K562 (cell line): ENCODE measurements at regions not wholly inside any gene's neighbourhood (a gene's known extent, or its start where the extent isn't known, plus 50 kb on each side); places are given as distances from the start of the nearest gene placed in this dataset.

Experiments used
- ATAC-seq: fragments of 200-7000 bp; cut with Tn5 transposase; 3 replicates; pipeline ENCODE4 v1.9.1; 2020; ENCODE audit warnings: moderate library complexity
- BruUV-seq: library from RNA; stranded (reverse); fragments of 400-500 nt; replicated peaks from 2 replicates; lab custom pipeline; 2021; lab: Mats Ljungman, UMichigan
- CTCF ChIA-PET: fragments of 300-600 bp; formaldehyde crosslinking; extraction: SDS; loops from one replicate; lab custom pipeline; 2021; ENCODE audit warnings: low intra/inter-chr PET ratio; lab: Yijun Ruan, JAX
- POLR2A ChIA-PET: fragments of 300-600, 350-650 bp; sonication (Branson Sonifier 250); formaldehyde crosslinking; extraction: SDS; loops from one replicate; lab custom pipeline; 2021; ENCODE audit warnings: antibody characterized with exemption, inconsistent platforms; lab: Yijun Ruan, JAX
- DNase-seq, 4 experiments: peaks; one replicate each; pipeline versions ENCODE4 v3.0.0 to v3.0.0-alpha.2; 2011 to 2018; ENCODE audit warnings: low spot score in 3 of 4, mixed read lengths in 3 of 4; ENCODE audit errors: extremely low read depth in 1 of 4
- FAIRE-seq: peaks from 2 replicates; lab custom pipeline; 2011; peaks lifted over from hg19 to GRCh38; lab: Jason Lieb, UNC
- H2AFZ ChIP-seq: 2 replicates; pipeline ENCODE4 v1.6.0; 2011; ENCODE audit warnings: low read depth, low read length, control low read depth, inconsistent platforms
- H3K27ac ChIP-seq: fragments of 200-600 bp; 3 replicates; pipeline ENCODE4 v1.8.0; 2011; ENCODE audit warnings: low read depth, mild to moderate bottlenecking, control low read depth, inconsistent platforms, low read length, moderate library complexity, mixed read lengths; ENCODE audit errors: extremely low read depth
- H3K27me3 ChIP-seq, 2 experiments: fragments of 300-600 bp in 1 of 2; 2 replicates in 1 of 2; 3 replicates in 1 of 2; pipeline versions ENCODE4 v1.6.0 to v1.8.0; 2011; ENCODE audit warnings: inconsistent platforms in 2 of 2, low read length in 2 of 2, mild to moderate bottlenecking in 1 of 2, mixed read lengths in 1 of 2, moderate library complexity in 1 of 2; ENCODE audit not compliant: control insufficient read depth in 2 of 2, insufficient read depth in 2 of 2
- H3K36me3 ChIP-seq: fragments of 300-600 bp; 3 replicates; pipeline ENCODE4 v1.8.0; 2011; ENCODE audit warnings: mild to moderate bottlenecking, low read length, inconsistent platforms; ENCODE audit not compliant: control insufficient read depth, insufficient read depth
- H3K4me1 ChIP-seq, 2 experiments: fragments of 200-600 bp in 1 of 2; replicated peaks in 1 of 2; 2 replicates in 1 of 2; 3 replicates in 1 of 2; pipeline versions ENCODE4 v1.5.1 to v1.8.0; 2011; ENCODE audit warnings: inconsistent platforms in 2 of 2, low read length in 2 of 2, mild to moderate bottlenecking in 1 of 2, mixed read lengths in 1 of 2, moderate library complexity in 1 of 2; ENCODE audit not compliant: control insufficient read depth in 2 of 2, insufficient read depth in 2 of 2
- H3K4me2 ChIP-seq: 2 replicates; pipeline ENCODE4 v1.6.1; 2011; ENCODE audit warnings: low read length, control low read depth, inconsistent platforms, mixed read lengths; ENCODE audit not compliant: insufficient read depth
- H3K4me3 ChIP-seq: fragments of 200-600 bp; sonication (generic), shearing (Covaris generic); 2 replicates; pipeline ENCODE4 v1.5.1; 2016; ENCODE audit warnings: control low read depth, inconsistent platforms
- H3K79me2 ChIP-seq: fragments of 200-600 bp; 3 replicates; pipeline ENCODE4 v1.8.0; 2011; ENCODE audit warnings: low read length, inconsistent platforms; ENCODE audit not compliant: control insufficient read depth, insufficient read depth
- H3K9ac ChIP-seq, 2 experiments: 2 replicates each; pipeline versions ENCODE4 v1.6.0 to v1.6.1; 2011; ENCODE audit warnings: low read depth in 2 of 2, low read length in 2 of 2, control low read depth in 1 of 2, inconsistent platforms in 1 of 2, mild to moderate bottlenecking in 1 of 2, mixed read lengths in 1 of 2; ENCODE audit not compliant: insufficient read depth in 1 of 2
- H3K9me1 ChIP-seq: one replicate; pipeline ENCODE4 v1.6.0; 2011; ENCODE audit warnings: inconsistent platforms, mild to moderate bottlenecking, low read length, moderate library complexity; ENCODE audit not compliant: control insufficient read depth, insufficient read depth
- H3K9me3 ChIP-seq: replicated peaks from 2 replicates; pipeline ENCODE4 v1.5.1; 2011; ENCODE audit warnings: low read depth, low read length, inconsistent platforms; ENCODE audit not compliant: control insufficient read depth, insufficient read depth
- H4K20me1 ChIP-seq: replicated peaks from 2 replicates; pipeline ENCODE4 v1.6.1; 2011; ENCODE audit warnings: low read length, inconsistent platforms, mixed read lengths; ENCODE audit not compliant: control insufficient read depth, insufficient read depth
- ATF1 ChIP-seq, 2 experiments: fragments of 450-650 bp in 1 of 2; IDR thresholded peaks; 2 replicates each; pipeline ENCODE4 v1.6.1; 2016; ENCODE audit warnings: missing compliant biosample characterization in 1 of 2, missing genetic modification characterization in 1 of 2
- FOSL1 ChIP-seq: fragments of 200-800 bp; sonication (Bioruptor generic); conservative IDR thresholded peaks from 2 replicates; pipeline ENCODE4 v1.6.1; 2016; ENCODE audit warnings: missing genetic modification characterization, missing compliant biosample characterization
- GTF2B ChIP-seq: IDR thresholded peaks from 2 replicates; pipeline ENCODE4 v1.6.1; 2011; ENCODE audit not compliant: insufficient read length; ENCODE audit errors: extremely low read depth
- MYC ChIP-seq, 2 experiments: fragments of 250-450 bp in 1 of 2; sonication (Bioruptor Pico) in 1 of 2; IDR thresholded peaks; 2 replicates each; pipeline versions ENCODE4 v1.5.1 to v1.6.1; 2012 to 2021; ENCODE audit warnings: low read depth in 2 of 2, borderline replicate concordance in 1 of 2, improper control_type of control experiment in 1 of 2, low read length in 1 of 2, mild to moderate bottlenecking in 1 of 2, moderate library complexity in 1 of 2
- NR3C1 ChIP-seq: sonication (generic); formaldehyde crosslinking; IDR thresholded peaks from 2 replicates; pipeline ENCODE4 v1.8.1; 2022; ENCODE audit warnings: missing genetic modification reagents
- ZNF592 ChIP-seq: fragments of 450-650 bp; IDR thresholded peaks from 2 replicates; pipeline ENCODE4 v1.6.1; 2017; ENCODE audit warnings: antibody characterized with exemption, mild to moderate bottlenecking
- ZNF639 ChIP-seq, 2 experiments: fragments of 200-800 bp in 1 of 2; sonication (Bioruptor generic) in 1 of 2; sonication (generic) in 1 of 2; formaldehyde crosslinking in 1 of 2; IDR thresholded peaks in 1 of 2; conservative IDR thresholded peaks in 1 of 2; 2 replicates each; pipeline versions ENCODE4 v1.5.0 to v1.6.1; 2016 to 2020; ENCODE audit warnings: missing compliant biosample characterization in 1 of 2, missing genetic modification characterization in 1 of 2, missing genetic modification reagents in 1 of 2
- ZNF699 ChIP-seq: fragments of 250-450 bp; sonication (Bioruptor Pico); IDR thresholded peaks from 2 replicates; pipeline ENCODE4 v1.8.0; 2021; ENCODE audit warnings: mild to moderate bottlenecking, moderate library complexity; ENCODE audit not compliant: insufficient replicate concordance
- WGBS: fragments of 100-300 bp; shearing (Covaris generic); methylation state at CpG from one replicate; pipeline ENCODE4 v1.1.6; 2016; ENCODE audit warnings: low coverage, mixed read lengths; ENCODE audit not compliant: insufficient coverage; ENCODE audit errors: missing lambda C conversion rate; 5-methylcytosine and 5-hydroxymethylcytosine counted together
- in situ Hi-C: fragments of 300-500 bp; cut with MboI; formaldehyde crosslinking; loops from 4 replicates; pipeline ENCODE4 v1.15.0; 2018; ENCODE audit warnings: inconsistent platforms, mixed read lengths
- intact Hi-C: fragments of 100-400 bp; cut with micrococcal nuclease; formaldehyde crosslinking; loops from 2 replicates; pipeline ENCODE4 v1.14.2; 2022
- TF ChIP-seq, protein P1 (sequence below): IDR thresholded peaks from 2 replicates; pipeline ENCODE4 v1.6.1; 2012; ENCODE audit warnings: low read depth, low read length, improper control_type of control experiment, borderline replicate concordance

- Histone ChIP-seq H3K9me1 (no peaks in the 10 kb centered on the region), H3K27ac (peak overlapping the region; percentile 0; the same call in 1 of the 3 replicates), H3K4me2 (peak overlapping the region; percentile 20; the same call in 1 of the 2 replicates), H3K4me1 (peaks cover 3 to 10% of the 10 kb centered on the region in 2 experiments; a peak in 3 of 5 replicates), H3K9ac (peak overlapping the region in 1 of 2 experiments; percentile 80; a peak in 1 of 4 replicates), H3K27me3 (no peaks in the 10 kb centered on the region), H3K9me3 (no peaks in the 10 kb centered on the region), H3K36me3 (no peaks in the 10 kb centered on the region), H3K4me3 (no peak overlapping the region), H4K20me1 (no peaks in the 10 kb centered on the region), H3K79me2 (no peaks in the 10 kb centered on the region), H2AFZ (peak overlapping the region; percentile 71)
- DNase-seq = peak in 2 of 4 experiments; percentile 22
- peak; percentile 56 for FAIRE-seq
- peak; percentile 63 for ATAC-seq
- ChIA-PET POLR2A (interaction anchor here (0.6 to 2.5 kb wide), 6 partner anchors 8 to 37 kb away, joined by 3 to 8 read pairs (median 4); no protein-coding TSS in a partner anchor), CTCF (no interaction called here)
- BruUV-seq = no TSS peak
- 42% methylated on average over 17 of the region's 17 CpGs for WGBS
- in situ Hi-C loops (no loop called here), intact Hi-C loops (no loop called here)
- TF ChIP-seq ZNF699 (CRISPR knock-in tag) = no peak
- no peak for TF ChIP-seq MYC (IDR thresholded peaks at IDR 0.05; ENCODE audit: low read depth, low read length)
- TF ChIP-seq MYC (CRISPR knock-in tag; IDR thresholded peaks at IDR 0.05; ENCODE audit: borderline replicate concordance, low read depth) = no peak
- 0 out of 2 replicates have a peak, but pooled peaks have one; percentile 41 for TF ChIP-seq ZNF592
- TF ChIP-seq, protein P1, sequence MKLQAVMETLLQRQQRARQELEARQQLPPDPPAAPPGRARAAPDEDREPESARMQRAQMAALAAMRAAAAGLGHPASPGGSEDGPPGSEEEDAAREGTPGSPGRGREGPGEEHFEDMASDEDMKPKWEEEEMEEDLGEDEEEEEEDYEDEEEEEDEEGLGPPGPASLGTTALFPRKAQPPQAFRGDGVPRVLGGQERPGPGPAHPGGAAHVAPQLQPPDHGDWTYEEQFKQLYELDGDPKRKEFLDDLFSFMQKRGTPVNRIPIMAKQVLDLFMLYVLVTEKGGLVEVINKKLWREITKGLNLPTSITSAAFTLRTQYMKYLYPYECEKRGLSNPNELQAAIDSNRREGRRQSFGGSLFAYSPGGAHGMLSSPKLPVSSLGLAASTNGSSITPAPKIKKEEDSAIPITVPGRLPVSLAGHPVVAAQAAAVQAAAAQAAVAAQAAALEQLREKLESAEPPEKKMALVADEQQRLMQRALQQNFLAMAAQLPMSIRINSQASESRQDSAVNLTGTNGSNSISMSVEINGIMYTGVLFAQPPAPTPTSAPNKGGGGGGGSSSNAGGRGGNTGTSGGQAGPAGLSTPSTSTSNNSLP = 0 out of 2 replicates have a peak, but pooled peaks have one; percentile 10
- TF ChIP-seq ZNF639 (CRISPR knock-in tag; conservative IDR thresholded peaks at IDR 0.05 in 1 of 2, IDR thresholded peaks at IDR 0.05 in 1 of 2) = peak in 1 of 2 experiments; percentile 28; a peak in 1 of 4 replicates
- no peak for TF ChIP-seq ATF1 (CRISPR knock-in tag; IDR thresholded peaks at IDR 0.05)
- TF ChIP-seq ATF1 (tag; IDR thresholded peaks at IDR 0.05) = 0 out of 2 replicates have a peak, but pooled peaks have one; percentile 15
- TF ChIP-seq FOSL1 = peak; percentile 73
- TF ChIP-seq GTF2B = no peak
- TF ChIP-seq NR3C1 (CRISPR knock-in tag) = no peak
Observed at GRCh38 chr16:80006241-80007215, 406.0 kb upstream of the MAF start.
